HG02973 (cell line): ENCODE measurements at regions not wholly inside any gene's neighbourhood (a gene's known extent, or its start where the extent isn't known, plus 50 kb on each side); places are given as distances from the start of the nearest gene placed in this dataset.

Experiments used
- ATAC-seq: cut with Tn5 transposase; IDR thresholded peaks from one replicate; pipeline ENCODE4 v1.9.1; 2021; ENCODE audit warnings: moderate library complexity; ENCODE audit not compliant: unreplicated experiment

DNA sequence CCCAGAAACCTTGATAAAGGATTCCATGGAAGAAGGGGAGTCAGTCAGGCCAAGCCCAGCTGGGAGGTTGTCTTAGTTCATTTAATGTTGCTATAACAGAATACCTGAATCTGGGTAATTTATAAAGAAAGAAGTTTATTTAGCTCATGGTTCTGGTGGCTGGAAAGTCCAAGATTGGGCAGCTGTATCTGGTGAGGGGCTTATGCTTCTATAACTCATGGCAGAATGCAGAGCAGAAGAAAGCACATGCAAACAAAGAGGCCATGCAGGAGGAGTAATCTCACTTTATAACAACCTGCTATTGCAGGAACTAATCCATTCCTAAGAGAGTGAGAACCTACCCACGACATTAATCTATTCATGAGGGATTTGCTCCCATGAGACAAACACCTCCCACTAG, 54.2 kb upstream of the ANKRD1 start:
- no peak for ATAC-seq

DNA sequence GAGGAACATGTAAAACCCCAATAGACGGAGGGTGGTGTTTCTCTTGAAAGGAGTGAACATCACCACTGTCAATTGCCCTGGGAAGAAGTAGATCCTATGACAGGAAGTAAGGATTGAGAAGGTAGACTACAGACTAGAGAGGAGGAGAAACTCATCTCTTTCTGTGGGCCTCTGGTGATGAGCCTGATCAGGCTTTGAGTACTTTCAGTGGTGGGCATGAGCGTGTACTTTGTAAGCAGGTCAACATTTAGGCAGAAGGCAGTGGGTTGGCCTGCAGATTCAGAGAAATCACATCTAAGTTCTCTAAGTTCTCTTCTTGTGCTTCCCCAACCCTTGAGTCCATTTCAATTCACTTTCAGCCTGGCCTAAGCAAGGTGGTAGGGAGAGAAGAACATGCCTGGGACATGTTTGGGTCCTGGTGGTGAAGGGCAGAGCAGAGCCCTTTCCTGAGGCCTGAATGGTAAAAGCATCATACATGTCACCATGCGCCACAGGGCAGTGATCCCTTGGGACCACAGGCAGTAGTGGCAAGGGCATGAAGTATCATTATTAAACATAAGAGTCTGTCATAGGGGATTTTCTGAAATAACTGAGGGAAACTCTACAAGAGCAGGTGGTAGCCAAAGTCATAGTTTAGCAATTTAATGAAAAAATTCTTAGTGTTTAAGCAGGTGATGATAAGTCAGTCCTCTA, 56.4 kb upstream of the ANKRD1 start:
- no peak for ATAC-seq

DNA sequence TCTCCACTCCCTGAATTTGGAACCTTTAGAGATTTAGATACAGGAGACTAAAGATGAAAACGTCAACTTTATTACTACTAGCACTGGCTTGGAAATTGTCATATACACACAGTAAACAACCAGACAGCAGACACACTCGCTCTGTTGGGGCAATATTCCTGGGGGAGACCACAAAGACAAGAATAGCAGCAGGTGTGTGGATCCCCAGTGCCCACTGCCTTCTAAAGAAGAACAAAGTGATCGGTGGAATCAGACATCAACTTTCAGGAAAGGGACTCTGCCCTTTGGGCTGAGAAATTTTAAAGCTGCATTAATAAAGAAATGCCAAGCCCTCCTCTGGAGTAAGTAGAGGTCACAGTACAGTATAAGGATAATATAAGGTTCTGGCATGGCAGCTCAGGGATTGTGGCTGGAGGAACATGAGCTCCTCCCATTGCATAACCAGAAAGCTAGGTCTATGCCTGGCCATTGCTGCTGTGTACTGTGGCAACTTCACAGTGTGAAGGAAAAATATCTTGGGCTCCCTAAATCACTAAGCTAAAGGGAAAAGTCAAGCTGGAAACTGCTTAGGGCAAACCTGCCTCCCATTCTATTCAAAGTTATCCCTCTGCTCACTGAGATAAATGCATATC, 57.1 kb upstream of the ANKRD1 start:
- no peak for ATAC-seq

DNA sequence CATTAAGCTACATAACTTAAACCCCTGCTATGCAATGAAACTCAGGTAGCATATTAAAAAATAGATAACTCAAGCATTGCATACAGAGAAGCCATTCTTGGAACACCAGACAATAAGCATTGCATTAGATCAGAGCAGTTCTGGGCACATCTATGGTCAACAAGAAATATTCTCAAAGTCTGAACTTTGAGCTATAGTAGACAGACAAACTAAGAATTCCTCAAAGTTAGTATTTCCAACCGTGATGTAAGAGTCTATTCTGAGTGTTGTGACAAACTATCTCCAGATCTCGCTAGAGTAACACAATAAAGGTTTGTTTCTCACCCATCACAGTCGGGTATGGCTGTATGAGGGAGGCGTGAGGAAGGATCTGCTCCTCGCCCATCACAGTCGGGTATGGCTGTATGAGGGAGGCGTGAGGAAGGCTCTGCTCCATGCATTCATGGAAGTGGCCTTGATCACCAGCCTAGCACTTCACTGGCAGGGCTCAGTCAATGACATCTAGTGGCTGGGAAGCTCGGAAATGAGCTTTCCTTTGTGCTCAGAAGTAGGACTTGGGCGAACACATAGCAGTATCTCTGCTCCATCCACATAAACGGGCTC, 61.6 kb upstream of the ANKRD1 start:
- no peak for ATAC-seq

DNA sequence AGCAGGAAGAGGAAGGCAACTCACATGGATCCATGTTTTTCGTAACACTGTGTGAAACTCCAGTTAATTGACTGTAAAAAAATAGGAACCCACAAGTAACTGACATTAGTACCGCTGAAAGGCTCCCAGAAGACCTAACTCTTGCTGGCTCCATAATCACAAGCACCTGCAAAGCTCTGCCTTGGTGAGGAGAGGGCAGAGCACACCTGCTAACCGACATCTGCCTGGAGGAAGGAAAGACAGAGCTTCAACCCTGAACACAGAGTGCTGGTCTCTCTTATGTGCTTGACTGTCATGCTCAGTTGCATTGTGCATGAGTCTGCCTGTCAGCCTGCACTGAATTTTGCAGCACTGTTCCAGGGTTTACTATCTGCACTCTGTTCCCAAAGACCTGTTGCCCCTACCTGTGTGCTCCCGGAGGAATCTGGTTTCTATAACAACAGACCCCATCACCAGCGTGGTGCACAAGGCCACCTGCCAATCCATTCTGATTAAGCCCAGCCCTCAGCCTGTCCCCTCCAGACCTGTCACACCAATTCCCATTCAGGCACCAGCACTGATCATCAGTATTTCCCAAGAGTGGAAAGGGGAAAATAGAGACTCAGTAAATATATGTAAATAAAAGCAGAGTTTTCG, 63.1 kb upstream of the ANKRD1 start:
- no peak for ATAC-seq

DNA sequence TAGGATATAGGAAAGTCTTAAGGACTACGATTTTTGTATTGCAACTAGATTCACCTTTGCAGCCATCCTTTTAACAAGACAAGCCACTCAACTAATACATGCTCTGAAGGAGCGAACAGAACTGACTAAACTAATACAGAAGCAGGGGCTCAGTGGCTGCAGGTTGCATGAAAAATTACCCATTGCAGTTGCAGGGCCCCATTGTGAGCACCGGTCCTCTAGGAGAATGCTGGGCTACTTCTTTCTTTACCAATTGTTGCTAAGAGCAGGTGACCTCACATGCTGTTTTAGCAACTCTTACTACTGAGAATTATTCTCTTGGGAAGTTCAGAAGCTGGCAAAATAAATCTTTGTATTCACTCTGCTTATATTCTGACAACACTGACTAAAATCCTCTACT, 64.0 kb upstream of the ANKRD1 start:
- no peak for ATAC-seq

DNA sequence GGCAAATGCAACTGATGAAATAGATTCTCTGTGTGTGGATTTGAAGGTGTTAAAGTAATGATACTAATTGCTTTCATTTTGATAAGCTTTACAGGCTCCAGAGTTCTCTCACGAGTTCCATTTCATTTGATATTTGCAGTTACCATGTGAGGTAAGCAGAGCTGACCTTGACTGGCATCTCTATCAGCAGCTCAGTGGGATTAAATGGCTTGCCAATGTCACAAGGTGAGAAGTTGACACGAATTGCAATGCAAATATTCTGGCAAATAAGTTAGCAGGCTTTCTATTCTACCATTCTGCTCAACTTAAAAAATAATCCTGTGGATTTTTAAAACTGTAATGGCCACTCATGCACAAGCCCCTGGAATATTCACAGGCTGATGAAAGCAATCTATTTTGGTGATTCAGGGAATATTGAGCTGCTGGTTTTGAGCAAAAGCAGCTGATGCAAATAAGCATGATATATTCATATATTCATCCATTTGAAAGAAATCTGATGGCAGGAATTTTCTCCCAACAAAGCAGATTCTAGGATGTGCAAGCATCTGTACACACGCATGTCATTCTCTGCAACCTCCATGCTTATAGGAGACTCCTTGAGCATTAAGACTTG, 64.5 kb upstream of the ANKRD1 start:
- no peak for ATAC-seq

DNA sequence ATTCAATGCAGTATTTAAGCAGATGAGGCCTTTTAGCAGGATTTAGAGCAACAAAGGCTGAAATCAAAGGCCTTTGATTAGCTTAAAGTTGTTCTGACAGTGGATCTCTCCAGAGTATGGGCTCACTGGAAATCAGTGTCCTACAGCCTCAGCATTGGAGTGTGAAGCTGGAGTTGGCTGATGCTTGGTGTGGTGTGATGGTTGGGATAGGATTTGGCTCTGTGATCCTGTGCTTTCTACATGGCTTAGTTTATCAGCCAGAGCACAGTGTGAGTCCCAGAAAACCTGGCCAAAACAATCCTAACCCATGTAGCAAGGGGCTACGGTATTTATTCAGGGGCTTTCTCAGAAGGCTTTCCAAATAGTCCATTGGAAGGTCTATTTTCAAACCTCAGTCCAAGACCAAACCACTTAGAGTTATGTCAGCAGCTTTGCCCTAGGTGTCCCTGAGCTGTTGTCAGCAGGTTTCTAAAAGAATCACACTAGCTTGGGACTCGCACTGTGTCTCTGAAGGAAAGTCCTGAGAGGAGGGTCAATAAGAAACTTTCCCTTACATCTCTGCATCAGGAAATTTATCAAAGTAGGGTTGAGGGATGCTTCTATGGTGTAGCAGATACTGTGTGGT, 65.4 kb upstream of the ANKRD1 start:
- no peak for ATAC-seq

DNA sequence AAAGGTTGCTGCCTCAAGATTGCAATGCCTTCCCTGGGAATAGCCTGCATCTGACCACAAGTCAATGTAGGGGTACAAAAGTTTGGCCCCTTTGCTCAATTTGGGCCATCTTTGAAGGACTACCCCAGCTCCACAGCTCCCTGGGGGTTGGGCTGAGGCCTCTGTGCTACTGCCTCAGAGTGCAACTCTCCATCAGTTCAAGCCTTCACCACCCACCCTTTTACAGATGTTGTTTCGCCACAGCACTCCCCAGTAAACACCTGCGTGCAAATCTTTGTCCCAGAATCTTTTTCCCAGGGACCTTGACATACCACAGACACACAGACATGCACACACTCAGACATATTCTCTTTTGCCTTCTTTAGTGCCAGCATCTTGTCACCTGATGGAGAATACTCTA, 66.0 kb upstream of the ANKRD1 start:
- ATAC-seq: no peak

DNA sequence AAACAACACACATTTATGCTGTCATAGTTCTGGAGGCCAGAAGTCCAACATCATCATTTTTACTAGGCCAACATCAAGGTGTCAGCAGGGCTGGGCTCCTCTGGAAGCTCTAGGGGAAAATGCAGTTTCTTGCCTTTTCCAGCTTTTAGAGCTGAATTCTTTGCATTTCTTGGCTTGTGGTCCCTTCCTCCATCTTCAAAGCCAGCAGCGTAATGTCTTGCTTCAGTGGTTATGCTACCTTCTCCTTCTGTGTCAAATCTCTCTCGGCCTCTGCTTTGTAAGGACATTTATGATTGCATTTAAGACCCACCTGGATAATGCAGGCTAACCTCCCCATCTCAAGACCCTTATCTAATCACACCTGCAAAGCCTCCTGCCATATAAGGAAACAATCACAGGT, 66.5 kb upstream of the ANKRD1 start:
- ATAC-seq: no peak

DNA sequence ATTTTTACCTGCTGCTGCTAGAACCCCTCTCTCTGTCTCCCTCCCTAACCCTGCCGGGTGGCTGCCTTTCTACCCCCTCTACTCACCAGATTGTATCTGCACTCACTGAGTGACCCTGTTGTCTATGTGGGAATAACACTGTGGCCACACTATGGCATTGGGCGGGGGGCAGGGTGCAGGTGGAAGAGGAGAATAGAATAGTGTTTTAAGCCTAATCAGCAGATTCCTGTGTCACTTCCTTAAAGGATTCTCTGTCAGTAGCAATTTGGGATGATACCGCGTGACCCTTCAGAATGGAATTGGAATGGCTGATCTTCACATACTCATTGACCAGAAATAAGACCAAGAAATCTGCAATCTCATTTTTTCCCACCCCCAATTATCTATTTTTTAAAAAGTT, 67.1 kb upstream of the ANKRD1 start:
- ATAC-seq: no peak

DNA sequence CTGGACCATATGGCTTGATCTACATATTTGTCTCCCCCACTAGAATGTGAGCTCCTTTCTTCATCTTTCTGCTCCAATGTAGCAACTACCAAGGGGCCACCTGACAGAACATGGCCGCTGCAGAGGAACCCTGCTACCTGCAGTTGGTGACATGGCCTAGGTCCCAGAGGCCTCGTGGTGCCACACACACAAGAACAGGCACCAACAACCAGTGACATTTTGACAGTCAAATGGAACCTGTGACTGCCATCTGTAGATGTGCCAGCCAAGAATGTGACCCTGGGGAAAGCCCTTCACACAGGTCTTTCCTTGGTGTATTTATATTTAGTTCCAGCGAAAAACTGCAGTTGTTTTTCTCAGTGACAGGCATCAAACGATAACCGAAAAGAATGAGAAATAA, 67.9 kb upstream of the ANKRD1 start:
- no peak for ATAC-seq

DNA sequence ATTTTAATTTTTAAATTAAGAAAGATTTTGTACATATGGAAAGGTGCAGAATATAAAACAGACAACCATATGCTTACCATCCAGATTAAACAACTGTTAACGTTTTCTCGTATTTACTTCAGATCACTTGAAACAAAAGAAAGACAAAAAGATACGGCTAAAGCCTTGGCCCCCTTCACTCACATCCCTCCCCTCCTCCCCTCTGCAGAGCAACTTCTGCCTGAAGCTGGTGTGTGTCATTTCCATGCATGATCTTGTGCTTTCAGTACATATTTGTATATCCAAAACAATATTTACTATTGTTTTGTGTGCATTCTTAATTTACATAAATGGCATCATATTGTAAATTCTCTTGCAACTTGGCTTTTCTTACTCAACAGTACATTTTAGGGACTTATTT, 68.5 kb upstream of the ANKRD1 start:
- no peak for ATAC-seq

DNA sequence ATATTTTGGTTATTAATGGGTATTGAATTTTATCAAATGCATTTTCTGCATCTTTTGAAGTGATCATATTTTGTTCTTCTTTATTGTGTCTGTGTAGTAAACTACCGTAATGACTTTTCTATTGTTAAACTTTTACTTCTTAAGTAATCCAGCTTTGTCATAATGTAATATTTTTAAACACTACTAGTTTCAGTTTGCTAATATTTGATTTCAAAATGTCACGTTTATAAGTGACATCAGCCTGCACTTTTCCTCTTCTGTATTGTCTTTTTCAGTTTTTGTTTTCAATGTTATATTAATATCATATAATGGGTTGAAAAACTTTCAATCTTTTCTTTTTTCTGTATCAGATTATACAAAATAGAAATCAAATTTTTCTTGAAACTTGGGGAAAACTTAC, 71.6 kb upstream of the ANKRD1 start:
- peak; percentile 38 for ATAC-seq

DNA sequence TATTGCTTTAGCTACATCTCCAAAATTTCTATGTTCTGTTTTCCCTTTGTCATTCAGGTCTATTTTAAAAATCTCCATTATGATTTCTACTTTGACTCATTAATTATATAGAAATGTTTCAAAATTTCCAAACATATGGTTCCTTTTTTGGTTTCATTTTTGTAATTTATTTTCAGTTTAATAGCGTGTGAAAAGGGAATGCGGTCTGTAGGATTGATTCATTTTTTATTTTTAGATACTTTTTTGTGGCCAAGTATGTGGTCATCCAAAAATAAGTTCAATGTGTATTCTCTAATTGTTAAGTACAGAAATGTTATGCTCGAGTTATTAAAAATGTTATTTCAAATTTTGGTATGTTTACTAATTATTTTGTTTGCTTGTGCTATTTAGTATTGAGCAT, 72.5 kb upstream of the ANKRD1 start:
- no peak for ATAC-seq

DNA sequence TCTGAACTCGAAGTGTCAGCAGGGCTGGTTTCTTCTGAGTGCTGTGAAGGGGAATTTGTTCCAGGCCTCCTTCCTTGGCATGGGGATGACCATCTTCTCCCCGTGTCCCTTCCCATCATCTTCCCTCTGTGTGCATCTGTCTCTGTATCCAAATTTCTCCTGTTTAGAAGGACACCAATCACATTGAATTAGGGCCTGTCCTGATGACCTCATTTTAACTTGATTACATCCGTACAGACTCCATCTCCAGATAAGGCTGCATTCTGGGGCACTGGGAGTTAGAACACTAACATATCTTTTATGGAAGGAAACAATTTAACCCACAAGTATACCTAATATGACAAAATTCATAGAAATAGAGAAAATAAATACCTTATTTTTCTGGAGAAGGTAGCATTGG, 76.8 kb upstream of the ANKRD1 start:
- ATAC-seq: no peak

DNA sequence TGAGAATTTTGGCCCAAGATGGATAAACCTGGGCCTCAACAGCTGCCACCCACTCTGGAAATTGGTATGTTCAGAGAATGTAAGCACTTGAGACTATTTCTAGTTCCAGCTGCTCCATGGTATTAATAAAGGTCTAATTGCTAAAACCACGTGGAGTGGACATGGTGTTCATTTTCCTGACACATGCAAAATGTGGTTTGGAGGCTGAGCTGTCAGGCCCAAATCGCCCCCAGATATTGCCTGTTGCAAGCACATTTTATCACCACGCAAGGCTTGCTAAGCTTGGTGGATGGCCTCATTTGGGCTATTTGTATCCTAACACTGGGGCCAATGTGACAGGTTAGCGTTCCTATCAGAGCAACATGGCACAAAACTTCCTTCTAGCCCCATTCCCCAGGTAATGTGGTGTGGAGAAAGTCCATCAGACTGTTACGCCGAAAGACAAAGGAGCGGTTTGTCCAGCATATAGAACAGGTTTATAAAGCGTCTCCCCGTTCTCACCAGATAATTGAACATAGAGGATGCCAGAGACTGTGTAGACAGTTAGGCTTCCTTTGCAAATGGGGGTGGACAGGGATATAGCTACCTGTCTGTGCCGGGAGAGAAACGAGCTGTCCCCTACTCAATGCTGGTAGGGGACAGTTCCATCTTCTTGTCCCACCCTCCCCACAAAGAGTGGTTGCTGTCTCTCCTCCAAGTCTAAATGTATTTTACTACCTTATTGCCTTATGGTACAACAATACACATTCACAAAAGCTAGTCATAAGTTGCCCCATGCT, 78.0 kb upstream of the ANKRD1 start:
- peak; percentile 14 for ATAC-seq

DNA sequence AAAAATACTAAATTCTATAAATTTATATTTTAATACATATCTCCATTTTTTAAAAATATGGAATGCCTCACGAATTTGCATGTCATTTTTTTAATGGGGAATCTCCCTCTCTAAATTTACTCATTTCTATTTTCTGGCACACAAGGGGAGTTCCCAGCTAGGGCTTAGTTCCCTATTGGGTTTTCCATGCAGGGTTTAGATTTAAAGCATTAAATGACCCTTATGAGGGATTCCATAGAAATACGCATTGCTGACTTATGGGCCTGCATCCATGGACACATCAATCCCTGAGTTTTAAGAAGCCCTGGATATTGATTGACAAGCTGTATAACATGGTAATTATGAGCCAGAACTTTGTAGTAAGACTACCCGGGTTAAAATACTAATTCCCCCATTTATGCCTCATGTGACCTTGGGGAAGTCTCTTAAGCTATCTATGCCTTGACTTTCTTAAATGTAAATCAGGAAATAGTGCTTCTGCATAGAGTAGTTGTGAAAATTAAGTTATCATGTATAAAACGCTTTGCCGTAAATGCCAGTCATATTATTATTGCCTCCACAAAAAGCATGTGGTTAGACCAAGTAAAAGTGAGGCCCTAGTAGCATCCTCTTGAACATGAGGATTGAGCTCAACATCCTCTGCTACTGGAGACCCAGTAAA, 78.8 kb upstream of the ANKRD1 start:
- peak; percentile 64 for ATAC-seq

DNA sequence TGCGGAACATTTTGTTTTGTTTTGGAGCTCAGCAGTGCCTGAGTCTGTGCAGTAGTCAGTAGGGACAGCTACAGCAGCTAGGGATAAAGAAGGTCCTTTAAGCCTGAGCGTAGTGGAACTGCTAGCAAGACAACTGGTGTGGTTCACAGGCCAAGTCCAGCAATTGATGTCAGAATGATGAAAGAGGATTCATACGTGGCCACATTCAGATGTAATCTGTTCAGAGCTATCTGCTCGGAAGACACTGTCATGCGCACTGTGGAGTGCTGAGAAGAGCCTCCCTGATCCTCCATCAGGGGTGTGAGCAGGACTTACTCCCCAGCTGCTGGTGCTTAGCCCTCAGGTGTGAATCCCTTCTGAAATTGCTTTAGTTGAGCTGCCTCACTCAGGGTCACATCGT, 79.6 kb upstream of the ANKRD1 start:
- no peak for ATAC-seq

DNA sequence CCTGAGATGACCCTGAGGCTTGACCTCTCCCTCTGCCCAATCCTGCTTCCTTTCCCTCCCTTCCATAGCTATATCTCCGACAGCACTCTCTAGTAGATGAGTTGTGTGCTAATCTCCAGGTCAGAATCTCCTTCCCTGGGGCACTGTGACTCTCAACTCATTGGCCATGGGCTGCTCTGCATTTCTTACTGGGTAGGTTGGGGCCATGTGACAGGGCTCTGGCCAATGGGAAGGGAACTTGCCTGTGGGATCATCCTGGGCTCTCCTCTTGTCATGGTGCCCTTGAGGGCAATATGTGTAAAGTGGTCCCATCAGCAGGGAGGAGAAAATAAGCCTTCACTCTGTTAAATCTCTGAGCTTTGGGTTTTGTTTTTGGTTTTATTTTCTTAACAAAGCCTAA, 80.1 kb upstream of the ANKRD1 start:
- ATAC-seq: no peak
